B cell (primary cell): ENCODE measurements at regions not wholly inside any gene's neighbourhood (a gene's known extent, or its start where the extent isn't known, plus 50 kb on each side); places are given as distances from the start of the nearest gene placed in this dataset.

Experiments used
- ATAC-seq: fragments of 200-7000 bp; cut with Tn5 transposase; one replicate; pipeline ENCODE4 v1.10.0; 2021; ENCODE audit warnings: low read depth, mild to moderate bottlenecking, moderate number of reproducible peaks, moderate library complexity
- CTCF ChIA-PET: fragments of 350-600 bp; sonication (Branson Sonifier 250); formaldehyde crosslinking; loops from one replicate; lab custom pipeline; 2021; ENCODE audit warnings: antibody characterized with exemption, inconsistent platforms; lab: Charles Lee
- POLR2A ChIA-PET: fragments of 350-600 bp; sonication (Branson Sonifier 250); formaldehyde crosslinking; loops from one replicate; lab custom pipeline; 2021; ENCODE audit warnings: antibody characterized with exemption; lab: Charles Lee
- DNase-seq: peaks from one replicate; pipeline ENCODE4 v3.0.0; 2013
- H2AFZ ChIP-seq: 2 replicates; pipeline ENCODE4 v1.6.1; 2012; ENCODE audit warnings: mild to moderate bottlenecking, low read depth, low read length; ENCODE audit not compliant: insufficient read depth, poor library complexity, severe bottlenecking
- H3K27ac ChIP-seq, 2 donors: 1 replicate in 1 of 2; 2 replicates in 1 of 2; pipeline ENCODE4 v1.5.1; 2012 to 2013; ENCODE audit warnings: low read length in 2 of 2, mild to moderate bottlenecking in 2 of 2, moderate library complexity in 1 of 2
- H3K27me3 ChIP-seq, 4 experiments: fragments of 200-600 bp in 1 of 4; sonication (generic) in 1 of 4; replicated peaks in 1 of 4; 1 replicate in 2 of 4; 2 replicates in 2 of 4; pipeline versions ENCODE4 v1.6.1 to v1.7.0; 2013 to 2016; ENCODE audit warnings: low read length in 3 of 4, mild to moderate bottlenecking in 2 of 4, mixed read lengths in 1 of 4, moderate library complexity in 1 of 4; ENCODE audit not compliant: insufficient read depth in 4 of 4, control insufficient read depth in 3 of 4; ENCODE audit errors: control extremely low read depth in 1 of 4
- H3K36me3 ChIP-seq, 2 experiments: replicated peaks in 1 of 2; 1 replicate in 1 of 2; 2 replicates in 1 of 2; pipeline versions ENCODE4 v1.6.1 to v1.7.1; 2013; ENCODE audit warnings: low read length in 1 of 2; ENCODE audit not compliant: insufficient read depth in 2 of 2, control insufficient read depth in 1 of 2; ENCODE audit errors: control extremely low read depth in 1 of 2, extremely low read depth in 1 of 2
- H3K4me1 ChIP-seq, 2 donors: fragments of 200-600 bp in 1 of 2; sonication (generic) in 1 of 2; 1 replicate in 1 of 2; 2 replicates in 1 of 2; pipeline versions ENCODE4 v1.5.1 to v1.6.1; 2013 to 2017; ENCODE audit warnings: low read length in 2 of 2; ENCODE audit not compliant: control insufficient read depth in 2 of 2, insufficient read depth in 2 of 2
- H3K4me2 ChIP-seq: replicated peaks from 2 replicates; pipeline ENCODE3; 2012; ENCODE audit warnings: mild to moderate bottlenecking, low read depth, low read length; ENCODE audit not compliant: poor library complexity, severe bottlenecking
- H3K4me3 ChIP-seq, 5 experiments: fragments of 200-600 bp in 1 of 5; sonication (generic) in 1 of 5; 1 replicate in 3 of 5; 2 replicates in 2 of 5; pipeline versions ENCODE4 v1.5.1 to v1.7.0; 2011 to 2016; ENCODE audit warnings: low read length in 4 of 5, mild to moderate bottlenecking in 4 of 5, low read depth in 2 of 5, control low read depth in 1 of 5, moderate library complexity in 1 of 5; ENCODE audit not compliant: insufficient read depth in 1 of 5; ENCODE audit errors: control extremely low read depth in 1 of 5, extremely low read depth in 1 of 5
- H3K79me2 ChIP-seq: fragments of 200-600 bp; sonication (generic); one replicate; pipeline ENCODE4 v1.6.0; 2016; ENCODE audit warnings: low read length; ENCODE audit not compliant: control insufficient read depth, insufficient read depth
- H3K9ac ChIP-seq: fragments of 200-600 bp; sonication (generic); 2 replicates; pipeline ENCODE4 v1.6.1; 2017; ENCODE audit warnings: mild to moderate bottlenecking, low read length, moderate library complexity
- H3K9me3 ChIP-seq, 3 donors: one replicate each; pipeline versions ENCODE4 v1.6.1 to v1.7.1; 2013; ENCODE audit warnings: low read length in 2 of 3; ENCODE audit not compliant: control insufficient read depth in 2 of 3, insufficient read depth in 1 of 3; ENCODE audit errors: control extremely low read depth in 1 of 3
- H4K20me1 ChIP-seq: 2 replicates; pipeline ENCODE4 v1.6.0; 2012; ENCODE audit warnings: mild to moderate bottlenecking, low read length; ENCODE audit not compliant: insufficient read depth, control insufficient read depth, poor library complexity, severe bottlenecking
- H3K27ac Mint-ChIP-seq: one replicate; pipeline ENCODE4 v1.8.0; 2021; ENCODE audit warnings: mixed read lengths
- H3K27me3 Mint-ChIP-seq: one replicate; pipeline ENCODE4 v1.8.0; 2021; ENCODE audit warnings: mixed read lengths
- H3K4me1 Mint-ChIP-seq: one replicate; pipeline ENCODE4 v1.8.0; 2021; ENCODE audit warnings: mixed read lengths
- H3K4me3 Mint-ChIP-seq: one replicate; pipeline ENCODE4 v1.8.0; 2021; ENCODE audit warnings: mixed read lengths
- H3K9me3 Mint-ChIP-seq: one replicate; pipeline ENCODE4 v1.8.0; 2022; ENCODE audit warnings: mixed read lengths; ENCODE audit not compliant: insufficient read depth
- EZH2 ChIP-seq: IDR thresholded peaks from 2 replicates; pipeline ENCODE4 v1.6.1; 2012; ENCODE audit warnings: borderline replicate concordance, low read depth, mild to moderate bottlenecking, moderate library complexity, low read length; ENCODE audit not compliant: insufficient read depth, poor library complexity, severe bottlenecking
- WGBS: methylation state at CpG from one replicate; pipeline ENCODE4 v1.1.5; 2013; ENCODE audit warnings: missing lambda C conversion rate; ENCODE audit not compliant: insufficient coverage; 5-methylcytosine and 5-hydroxymethylcytosine counted together
- intact Hi-C: fragments of 100-400 bp; cut with micrococcal nuclease; formaldehyde crosslinking; loops from one replicate; pipeline ENCODE4 v1.10.0; 2022
- TF ChIP-seq, protein P1 (sequence below): fragments of 200-600 bp; IDR thresholded peaks from one replicate; pipeline ENCODE4 v1.8.0; 2022; ENCODE audit warnings: antibody characterized with exemption, mild to moderate bottlenecking

DNA sequence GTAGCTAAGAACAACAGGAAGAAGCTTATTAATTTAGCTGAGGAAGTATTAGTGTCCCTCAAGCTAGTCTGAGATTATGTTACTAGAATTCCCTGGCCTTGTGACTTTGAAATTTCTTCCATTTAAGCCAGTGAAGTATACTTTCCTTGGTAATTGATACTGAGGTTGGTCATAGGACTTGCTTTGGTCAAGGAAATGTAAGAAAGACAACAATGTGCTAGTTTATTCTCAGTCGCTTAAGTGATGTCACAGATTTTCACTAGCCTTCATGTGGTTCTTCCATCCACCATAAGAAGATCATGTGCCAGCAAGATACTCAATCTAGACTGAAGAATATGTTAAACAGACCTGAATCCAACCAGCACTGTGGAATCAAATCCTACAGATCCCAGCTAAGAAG lies 1140.1 kb downstream of the TECRL start:
- no peak overlapping the region for H3K4me3 Mint-ChIP-seq
- H3K36me3 ChIP-seq, result no peaks in the 10 kb centered on the region
- H3K9ac ChIP-seq, result no peak overlapping the region
- no peaks in the 10 kb centered on the region for H3K4me1 ChIP-seq
- H3K4me2 ChIP-seq, result no peak overlapping the region
- POLR2A ChIA-PET, result no interaction called here
- H3K27me3 Mint-ChIP-seq, result no peaks in the 10 kb centered on the region
- H4K20me1 ChIP-seq, result no peaks in the 10 kb centered on the region
- no peak for DNase-seq
- 100% methylated on average over 1 of the region's 1 CpG for WGBS
- H3K9me3 Mint-ChIP-seq, result peaks cover 11% of the 10 kb centered on the region
- H3K79me2 ChIP-seq, result no peaks in the 10 kb centered on the region
- H3K27ac ChIP-seq, result no peak overlapping the region
- peaks cover 0 to 4% (median 0%) of the 10 kb centered on the region in 3 donors for H3K9me3 ChIP-seq
- CTCF ChIA-PET, result no interaction called here
- intact Hi-C loops, result no loop called here
- TF ChIP-seq EZH2, result no peak
- TF ChIP-seq, protein P1, sequence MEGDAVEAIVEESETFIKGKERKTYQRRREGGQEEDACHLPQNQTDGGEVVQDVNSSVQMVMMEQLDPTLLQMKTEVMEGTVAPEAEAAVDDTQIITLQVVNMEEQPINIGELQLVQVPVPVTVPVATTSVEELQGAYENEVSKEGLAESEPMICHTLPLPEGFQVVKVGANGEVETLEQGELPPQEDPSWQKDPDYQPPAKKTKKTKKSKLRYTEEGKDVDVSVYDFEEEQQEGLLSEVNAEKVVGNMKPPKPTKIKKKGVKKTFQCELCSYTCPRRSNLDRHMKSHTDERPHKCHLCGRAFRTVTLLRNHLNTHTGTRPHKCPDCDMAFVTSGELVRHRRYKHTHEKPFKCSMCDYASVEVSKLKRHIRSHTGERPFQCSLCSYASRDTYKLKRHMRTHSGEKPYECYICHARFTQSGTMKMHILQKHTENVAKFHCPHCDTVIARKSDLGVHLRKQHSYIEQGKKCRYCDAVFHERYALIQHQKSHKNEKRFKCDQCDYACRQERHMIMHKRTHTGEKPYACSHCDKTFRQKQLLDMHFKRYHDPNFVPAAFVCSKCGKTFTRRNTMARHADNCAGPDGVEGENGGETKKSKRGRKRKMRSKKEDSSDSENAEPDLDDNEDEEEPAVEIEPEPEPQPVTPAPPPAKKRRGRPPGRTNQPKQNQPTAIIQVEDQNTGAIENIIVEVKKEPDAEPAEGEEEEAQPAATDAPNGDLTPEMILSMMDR, result no peak
- no peak for ATAC-seq
- H3K4me3 ChIP-seq, result no peak overlapping the region
- H3K4me1 Mint-ChIP-seq, result no peaks in the 10 kb centered on the region
- no peak overlapping the region for H3K27ac Mint-ChIP-seq
- no peaks in the 10 kb centered on the region for H3K27me3 ChIP-seq
- no peak overlapping the region for H2AFZ ChIP-seq

DNA sequence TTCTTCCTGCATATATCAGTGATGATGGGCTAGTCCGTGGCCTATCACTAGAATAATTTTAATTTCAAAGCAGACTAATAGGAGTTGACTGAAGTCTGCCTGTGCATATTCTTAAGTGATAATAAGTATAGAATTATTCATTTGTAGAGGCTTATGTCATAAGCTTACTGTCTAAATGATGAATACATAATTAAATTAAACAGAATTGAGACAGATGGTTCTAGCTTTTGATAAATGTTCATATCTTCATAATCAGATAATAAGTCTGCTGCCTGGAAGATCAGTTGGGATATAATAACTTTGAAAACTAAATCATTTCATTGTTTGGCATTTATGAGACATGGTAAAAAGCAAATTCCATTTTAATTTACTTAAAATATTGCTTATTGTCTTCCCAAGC lies 1175.6 kb downstream of the TECRL start:
- no peak for ATAC-seq
- H3K9me3 ChIP-seq, result peaks cover 0 to 1% (median 0%) of the 10 kb centered on the region in 3 donors
- H3K27ac ChIP-seq, result no peak overlapping the region
- CTCF ChIA-PET, result no interaction called here
- no CpG with 5 or more reads among the region's 1 CpG for WGBS
- Mint-ChIP-seq H3K27me3 (no peaks in the 10 kb centered on the region), H3K4me1 (no peaks in the 10 kb centered on the region), H3K4me3 (no peak overlapping the region), H3K9me3 (peaks cover 5% of the 10 kb centered on the region), H3K27ac (no peak overlapping the region)
- H3K4me1 ChIP-seq, result no peaks in the 10 kb centered on the region
- no peak for TF ChIP-seq EZH2
- TF ChIP-seq, protein P1, result no peak
- no peak overlapping the region for H3K4me3 ChIP-seq
- no peaks in the 10 kb centered on the region for H4K20me1 ChIP-seq
- H2AFZ ChIP-seq, result no peak overlapping the region
- intact Hi-C loops, result no loop called here
- POLR2A ChIA-PET, result no interaction called here
- DNase-seq, result no peak
- H3K9ac ChIP-seq, result no peak overlapping the region
- H3K79me2 ChIP-seq, result no peaks in the 10 kb centered on the region
- H3K36me3 ChIP-seq, result no peaks in the 10 kb centered on the region
- H3K27me3 ChIP-seq, result no peaks in the 10 kb centered on the region
- no peak overlapping the region for H3K4me2 ChIP-seq
